ENCODE measurements at regions not wholly inside any gene's neighbourhood (a gene's known extent, or its start where the extent isn't known, plus 50 kb on each side); places are given as distances from the start of the nearest gene placed in this dataset.

DNA sequence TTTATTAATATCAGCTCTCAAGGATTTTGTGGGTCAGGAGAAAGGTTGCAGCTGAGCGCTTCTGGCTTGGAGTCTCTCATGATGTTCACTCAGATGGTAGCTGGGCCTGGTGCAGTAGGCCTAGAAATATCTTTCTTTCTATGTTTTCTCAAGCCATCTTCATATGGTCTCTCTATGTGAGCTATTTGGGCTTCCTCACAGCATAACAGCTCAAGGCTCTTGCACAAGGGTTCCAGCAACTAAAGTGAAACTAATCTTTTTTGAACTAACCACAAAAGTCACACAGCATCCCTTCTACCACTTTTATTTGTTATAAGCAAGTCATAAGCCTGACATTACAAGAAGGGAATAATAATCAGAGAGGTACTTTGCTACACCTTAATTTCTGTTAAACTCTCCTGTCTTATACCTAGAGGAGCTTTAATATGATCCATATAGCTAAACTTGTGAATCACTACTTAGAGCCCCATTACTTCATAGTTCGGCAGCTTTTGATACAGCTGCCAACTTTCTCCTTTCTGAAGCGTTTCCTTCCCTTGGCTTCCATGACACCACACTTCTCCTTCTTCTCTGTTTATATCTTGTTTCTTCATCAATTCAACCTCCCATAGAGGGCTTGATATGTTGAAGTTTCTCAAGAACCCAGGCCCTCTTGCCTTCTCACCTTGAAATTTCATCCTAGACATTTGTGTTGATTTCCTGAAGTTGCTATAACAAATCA is 720.2 kb downstream of the LTN1 start:
- Histone ChIP-seq H4K20me1 (ENCODE audit: insufficient read depth, low read length, poor library complexity, severe bottlenecking) (no peaks in the 10 kb centered on the region), H3K9ac (ENCODE audit: low read depth, low read length, poor library complexity, severe bottlenecking) (no peak overlapping the region), H3K9me3 (ENCODE audit: insufficient read depth, low read depth, low read length) (no peaks in the 10 kb centered on the region; the same call in 1 of the 2 replicates), H3K79me2 (ENCODE audit: insufficient read depth, low read length) (no peaks in the 10 kb centered on the region), H3K9me2 (replicated peaks; ENCODE audit: low read depth, low read length) (no peaks in the 10 kb centered on the region), H3K4me1 (ENCODE audit: insufficient read depth, low read length, poor library complexity, severe bottlenecking) (no peaks in the 10 kb centered on the region), H3K4me3 (ENCODE audit: low read length, poor library complexity, severe bottlenecking) (no peak overlapping the region), H3K27me3 (ENCODE audit: insufficient read depth, low read length, poor library complexity, severe bottlenecking) (no peaks in the 10 kb centered on the region), H3K36me3 (ENCODE audit: insufficient read depth, low read length) (no peaks in the 10 kb centered on the region), H2AFZ (ENCODE audit: low read length) (no peak overlapping the region), H3K4me2 (ENCODE audit: low read depth, low read length, poor library complexity, severe bottlenecking) (no peak overlapping the region), H3F3A (ENCODE audit: low read depth) (no peaks in the 10 kb centered on the region)
- TF ChIP-seq CTCF (conservative IDR thresholded peaks at IDR 0.05; ENCODE audit: low read length) (no peak), EZH2phosphoT487 (IDR thresholded peaks at IDR 0.05; ENCODE audit: borderline replicate concordance) (no peak)

DNA sequence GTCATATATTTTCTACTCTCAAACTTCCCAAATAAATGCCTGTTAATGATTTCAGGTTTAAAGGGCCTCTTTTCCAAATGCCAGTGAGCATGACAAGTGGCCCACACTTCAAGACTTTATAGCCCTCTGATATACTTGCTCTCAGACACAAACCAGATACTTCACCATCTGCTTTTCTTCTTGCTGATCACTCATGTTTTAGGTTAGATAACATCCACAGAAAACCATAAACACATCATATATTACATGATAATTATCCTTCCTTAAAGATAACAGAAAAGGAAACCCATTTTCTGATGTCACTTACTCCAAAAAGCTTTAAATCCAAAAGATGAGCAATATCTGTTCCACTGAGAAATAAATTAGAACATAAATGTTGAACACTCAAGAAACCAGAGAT is 723.5 kb downstream of the LTN1 start:
- no peak overlapping the region for H2AFZ ChIP-seq (ENCODE audit: low read length)
- H3K36me3 ChIP-seq (ENCODE audit: insufficient read depth, low read length) = no peaks in the 10 kb centered on the region
- no peak overlapping the region for H3K4me3 ChIP-seq (ENCODE audit: low read length, poor library complexity, severe bottlenecking)
- H3K27me3 ChIP-seq (ENCODE audit: insufficient read depth, low read length, poor library complexity, severe bottlenecking) = no peaks in the 10 kb centered on the region
- no peak overlapping the region for H3K4me2 ChIP-seq (ENCODE audit: low read depth, low read length, poor library complexity, severe bottlenecking)
- no peaks in the 10 kb centered on the region for H3K4me1 ChIP-seq (ENCODE audit: insufficient read depth, low read length, poor library complexity, severe bottlenecking)
- no peaks in the 10 kb centered on the region for H3K9me2 ChIP-seq (replicated peaks; ENCODE audit: low read depth, low read length)
- no peak for TF ChIP-seq EZH2phosphoT487 (IDR thresholded peaks at IDR 0.05; ENCODE audit: borderline replicate concordance)
- no peak for TF ChIP-seq CTCF (conservative IDR thresholded peaks at IDR 0.05; ENCODE audit: low read length)
- H3K79me2 ChIP-seq (ENCODE audit: insufficient read depth, low read length) = no peaks in the 10 kb centered on the region
- no peaks in the 10 kb centered on the region for H3K9me3 ChIP-seq (ENCODE audit: insufficient read depth, low read depth, low read length)
- no peaks in the 10 kb centered on the region for H3F3A ChIP-seq (ENCODE audit: low read depth)
- H3K9ac ChIP-seq (ENCODE audit: low read depth, low read length, poor library complexity, severe bottlenecking) = no peak overlapping the region
- no peaks in the 10 kb centered on the region for H4K20me1 ChIP-seq (ENCODE audit: insufficient read depth, low read length, poor library complexity, severe bottlenecking)

DNA sequence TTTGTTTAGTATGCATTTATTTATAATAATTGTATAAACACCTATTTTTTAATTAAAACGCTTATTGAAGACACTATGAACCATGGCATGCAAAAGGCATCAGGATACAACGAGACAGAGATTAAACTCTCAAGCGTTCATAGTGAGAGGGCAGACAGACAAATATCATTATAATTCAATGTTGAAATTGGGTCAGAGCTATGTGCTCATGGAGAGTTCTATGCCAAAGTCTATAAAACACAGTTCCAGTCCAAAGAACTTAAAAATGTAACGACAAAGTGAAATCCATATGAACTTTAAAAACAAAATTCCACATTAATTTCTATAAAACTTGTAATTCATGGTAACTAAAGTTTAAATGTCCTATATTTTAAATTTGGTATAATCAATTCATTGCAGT is 724.0 kb downstream of the LTN1 start:
- no peaks in the 10 kb centered on the region for H3K36me3 ChIP-seq (ENCODE audit: insufficient read depth, low read length)
- no peaks in the 10 kb centered on the region for H3K27me3 ChIP-seq (ENCODE audit: insufficient read depth, low read length, poor library complexity, severe bottlenecking)
- no peaks in the 10 kb centered on the region for H3K79me2 ChIP-seq (ENCODE audit: insufficient read depth, low read length)
- no peaks in the 10 kb centered on the region for H3K4me1 ChIP-seq (ENCODE audit: insufficient read depth, low read length, poor library complexity, severe bottlenecking)
- no peaks in the 10 kb centered on the region for H3K9me2 ChIP-seq (replicated peaks; ENCODE audit: low read depth, low read length)
- H3K9ac ChIP-seq (ENCODE audit: low read depth, low read length, poor library complexity, severe bottlenecking) = no peak overlapping the region
- TF ChIP-seq CTCF (conservative IDR thresholded peaks at IDR 0.05; ENCODE audit: low read length) = no peak
- no peak for TF ChIP-seq EZH2phosphoT487 (IDR thresholded peaks at IDR 0.05; ENCODE audit: borderline replicate concordance)
- no peaks in the 10 kb centered on the region for H4K20me1 ChIP-seq (ENCODE audit: insufficient read depth, low read length, poor library complexity, severe bottlenecking)
- H3K4me2 ChIP-seq (ENCODE audit: low read depth, low read length, poor library complexity, severe bottlenecking) = no peak overlapping the region
- no peaks in the 10 kb centered on the region for H3F3A ChIP-seq (ENCODE audit: low read depth)
- no peak overlapping the region for H2AFZ ChIP-seq (ENCODE audit: low read length)
- H3K9me3 ChIP-seq (ENCODE audit: insufficient read depth, low read depth, low read length) = no peaks in the 10 kb centered on the region
- H3K4me3 ChIP-seq (ENCODE audit: low read length, poor library complexity, severe bottlenecking) = no peak overlapping the region

All from Loucy (cell line).